Kidney tubule cell (primary cell): ENCODE measurements at regions not wholly inside any gene's neighbourhood (a gene's known extent, or its start where the extent isn't known, plus 50 kb on each side); places are given as distances from the start of the nearest gene placed in this dataset.
"Not testable (repeated sequence)": the region's sequence is repeated elsewhere in the genome, so short reads cannot be mapped to it uniquely, and the experiment has no call there.

Experiments used
- DNase-seq: peaks from one replicate; pipeline ENCODE4 v3.0.0-alpha.2; 2018; ENCODE audit warnings: low spot score

DNA sequence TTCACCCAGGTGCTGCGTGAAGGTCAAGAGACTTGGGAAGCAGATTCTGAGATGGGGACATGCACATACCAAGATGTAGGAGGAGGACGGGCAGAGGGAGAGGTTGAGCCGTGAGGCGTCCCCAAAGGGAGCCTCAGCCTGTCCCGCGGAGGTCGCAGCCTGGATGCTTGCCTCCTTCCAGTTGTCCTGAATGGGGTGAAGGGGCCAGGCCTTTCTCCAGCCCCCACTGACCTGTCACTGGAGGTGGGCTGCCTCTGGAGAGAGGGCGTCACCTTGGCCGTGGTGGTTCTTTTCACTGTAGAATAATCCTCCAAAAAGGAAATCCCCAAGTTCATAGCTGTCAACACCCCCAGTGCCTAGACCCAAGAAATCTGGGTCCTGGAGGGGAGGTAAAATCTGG, 283.0 kb upstream of the VSTM2A start:
- no peak for DNase-seq

- DNase-seq = peak; percentile 97
Measured at GRCh38 chr7:54260941-54261371, 281.2 kb upstream of the VSTM2A start.

- DNase-seq = no peak
Measured at GRCh38 chr7:54278847-54279246, 263.3 kb upstream of the VSTM2A start.

DNA sequence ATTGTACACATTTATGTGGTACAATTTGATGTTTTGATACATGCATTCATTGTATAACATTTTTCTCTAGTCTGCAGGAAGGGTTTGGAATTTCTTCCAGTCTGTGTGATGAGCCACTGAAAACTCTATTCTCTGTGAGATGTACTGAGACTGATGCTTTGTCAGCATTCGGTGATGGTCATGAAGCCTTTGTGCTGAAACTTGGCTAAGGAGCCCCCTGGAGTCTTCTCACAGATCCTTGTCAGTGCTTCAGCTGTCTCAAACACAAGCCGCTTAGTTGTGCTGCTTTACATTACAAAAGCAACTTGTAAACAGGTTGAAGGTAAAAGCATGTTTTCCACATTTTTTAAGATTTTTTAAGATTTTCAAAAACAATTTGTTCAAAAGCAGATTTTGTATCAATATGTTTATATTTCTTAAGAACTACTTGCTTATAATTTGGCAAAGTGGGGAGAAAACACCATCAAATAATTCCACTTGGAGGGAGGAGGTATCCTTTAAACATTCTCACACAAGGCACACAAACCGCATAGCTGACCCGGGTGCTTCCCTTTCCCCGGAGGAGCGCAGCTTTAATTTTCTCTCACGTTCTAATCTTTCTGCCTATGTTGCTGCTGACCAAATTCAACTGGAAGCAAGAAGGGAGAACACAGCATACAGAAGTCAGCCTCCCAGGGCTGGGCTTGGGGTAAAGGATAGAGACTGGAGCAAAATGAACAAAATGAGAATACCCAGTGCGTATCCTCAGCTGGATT, 249.8 kb upstream of the VSTM2A start:
- no peak for DNase-seq

- DNase-seq = no peak
Measured at GRCh38 chr7:54299426-54299825, 242.7 kb upstream of the VSTM2A start.

DNA sequence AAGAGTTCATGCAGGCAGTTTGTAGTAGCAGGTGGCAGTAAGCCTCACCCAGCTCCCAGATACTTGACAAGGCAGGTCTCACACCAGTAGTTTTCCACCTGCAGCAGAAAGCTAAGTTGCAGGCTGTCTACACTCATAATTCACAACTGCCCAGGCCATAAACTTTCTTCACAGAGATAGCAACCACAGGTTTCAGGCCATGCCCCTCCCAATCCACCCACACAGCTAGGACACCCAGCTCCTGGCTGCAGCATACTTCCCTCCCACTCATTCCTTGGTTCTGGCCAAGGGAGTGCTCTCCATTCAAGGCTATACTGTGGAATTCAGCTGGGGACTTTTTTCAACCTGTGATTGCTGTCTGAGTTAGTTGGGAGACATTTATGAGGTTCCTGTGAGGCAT, 226.2 kb upstream of the VSTM2A start:
- DNase-seq = not testable (repeated sequence)

GRCh38 chr7:54326592-54327167, 215.5 kb upstream of the VSTM2A start:
- no peak for DNase-seq

DNA sequence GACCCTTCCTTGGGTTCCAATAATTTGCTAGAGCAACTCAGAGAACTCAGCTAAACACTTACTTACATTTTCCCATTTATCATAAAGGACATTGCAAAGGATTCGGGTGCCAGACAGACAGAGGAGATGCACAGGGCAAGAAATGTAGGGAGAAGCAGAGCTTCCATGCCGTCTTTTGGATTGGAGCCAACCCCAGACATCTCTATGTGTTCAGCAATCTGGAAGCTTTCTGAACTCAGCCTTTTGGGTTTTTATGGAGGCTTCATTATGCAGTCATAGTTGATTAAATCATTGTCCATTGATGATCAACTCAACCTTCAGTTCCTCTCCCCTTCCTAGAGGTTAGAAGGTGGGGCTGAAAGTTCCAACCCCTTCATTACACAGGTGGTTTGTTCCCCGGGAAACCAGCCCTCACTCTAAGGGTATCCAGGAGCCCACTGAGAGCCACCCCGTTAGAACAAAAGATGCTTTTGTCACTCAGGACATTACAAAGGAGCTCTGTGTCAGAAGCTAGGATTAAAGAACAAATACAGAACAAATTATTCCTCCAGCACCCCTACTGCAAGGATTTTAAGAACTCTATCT, 211.9 kb upstream of the VSTM2A start:
- DNase-seq = no peak

DNA sequence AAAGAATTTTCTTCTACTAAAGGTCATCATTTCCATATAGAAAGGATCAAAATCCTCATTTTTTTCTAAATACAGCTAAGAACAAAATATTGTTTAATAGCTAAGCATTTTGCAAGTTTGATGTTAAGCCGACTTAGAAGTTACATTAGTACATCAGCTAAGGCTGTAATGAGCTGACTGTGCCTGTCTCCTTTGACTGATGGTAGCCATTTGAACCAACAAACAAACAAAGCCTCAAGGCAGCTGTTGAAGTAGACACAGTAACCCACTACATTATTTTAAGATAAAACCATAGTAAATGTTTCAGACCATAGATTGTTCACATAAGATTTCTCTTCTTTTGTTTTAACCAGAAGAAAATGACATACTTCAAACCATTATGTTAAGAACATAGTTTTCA, 210.9 kb upstream of the VSTM2A start:
- no peak for DNase-seq

GRCh38 chr7:54332301-54332700, 209.9 kb upstream of the VSTM2A start:
- DNase-seq = no peak

DNA sequence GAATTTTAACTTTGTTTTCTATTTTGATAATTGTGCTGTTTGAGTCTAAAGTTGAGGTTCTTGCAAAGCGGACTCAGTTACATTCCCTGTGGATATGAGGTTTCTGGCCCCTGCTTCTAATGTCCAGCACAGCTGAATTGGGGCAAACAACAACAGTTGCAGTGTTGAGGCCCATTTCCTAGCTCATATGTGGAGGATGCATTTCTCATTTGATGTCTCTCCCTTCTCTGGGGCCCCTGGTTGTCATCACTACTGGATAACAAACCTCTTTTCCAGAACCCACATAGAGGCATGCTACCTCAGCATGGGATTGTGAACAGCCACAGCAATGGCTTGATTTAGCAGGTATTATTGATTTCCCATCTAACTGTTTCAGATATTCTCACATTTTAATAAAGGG, 208.2 kb upstream of the VSTM2A start:
- DNase-seq = no peak

GRCh38 chr7:54336800-54337199, 205.4 kb upstream of the VSTM2A start:
- DNase-seq = no peak

DNA sequence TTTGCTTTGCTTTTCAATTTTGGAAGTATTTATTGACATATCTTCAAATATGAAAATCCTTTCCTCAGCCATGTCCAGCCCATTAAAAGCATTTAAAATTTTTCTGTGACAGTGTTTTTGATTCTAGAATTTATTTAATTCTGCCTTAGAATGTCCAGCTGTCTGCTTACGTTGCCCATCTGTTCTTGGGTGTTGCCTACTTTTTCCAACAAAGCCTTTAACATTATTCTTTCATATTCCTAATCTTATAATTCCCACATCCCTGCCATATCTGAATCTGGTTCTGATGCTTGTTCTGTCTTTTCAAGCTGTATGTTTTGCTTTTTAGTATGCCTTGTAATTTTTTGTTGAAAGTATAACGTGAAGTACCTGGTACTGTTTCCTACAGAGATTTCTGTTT, 204.7 kb upstream of the VSTM2A start:
- DNase-seq = no peak

DNA sequence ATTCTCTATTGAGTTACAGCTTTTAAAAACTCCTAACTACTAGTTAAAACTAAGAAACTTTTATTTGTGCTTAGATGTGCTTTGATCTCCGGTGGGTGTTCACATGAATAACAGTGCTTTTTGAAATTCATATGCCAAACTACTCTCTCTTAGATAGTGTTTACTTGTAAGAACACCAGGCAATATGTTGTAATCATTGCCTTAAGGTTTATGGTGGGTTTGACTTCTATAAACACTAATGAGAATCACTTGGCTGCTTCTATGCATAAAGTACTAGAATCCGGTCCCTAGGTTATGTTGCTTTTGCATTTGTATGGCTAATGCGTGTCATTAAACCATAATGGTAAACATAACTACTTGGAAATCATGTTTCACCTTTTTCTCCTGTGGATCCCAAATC, 203.9 kb upstream of the VSTM2A start:
- DNase-seq = no peak

- DNase-seq = no peak
Measured at GRCh38 chr7:54339073-54339472, 203.1 kb upstream of the VSTM2A start.

DNA sequence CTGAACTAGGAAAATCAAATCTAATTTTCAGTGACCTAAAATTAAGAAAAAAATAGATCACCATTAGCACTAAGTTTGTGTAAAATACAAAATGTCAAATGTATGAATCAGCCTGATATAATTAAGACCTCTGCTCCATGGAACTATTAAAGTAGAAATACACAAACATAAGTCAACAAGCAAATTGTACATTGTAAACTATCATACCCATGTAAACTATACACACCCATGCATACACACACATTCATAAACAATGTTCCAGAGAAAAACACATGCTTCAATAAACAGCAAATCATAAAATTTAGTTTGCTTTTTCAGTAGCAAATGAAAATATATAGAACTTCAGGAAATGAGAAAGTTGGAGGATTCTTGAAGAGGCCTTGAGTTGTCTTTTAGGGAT, 199.7 kb upstream of the VSTM2A start:
- no peak for DNase-seq

- no peak for DNase-seq
Measured at GRCh38 chr7:54343511-54343910, 198.7 kb upstream of the VSTM2A start.

DNA sequence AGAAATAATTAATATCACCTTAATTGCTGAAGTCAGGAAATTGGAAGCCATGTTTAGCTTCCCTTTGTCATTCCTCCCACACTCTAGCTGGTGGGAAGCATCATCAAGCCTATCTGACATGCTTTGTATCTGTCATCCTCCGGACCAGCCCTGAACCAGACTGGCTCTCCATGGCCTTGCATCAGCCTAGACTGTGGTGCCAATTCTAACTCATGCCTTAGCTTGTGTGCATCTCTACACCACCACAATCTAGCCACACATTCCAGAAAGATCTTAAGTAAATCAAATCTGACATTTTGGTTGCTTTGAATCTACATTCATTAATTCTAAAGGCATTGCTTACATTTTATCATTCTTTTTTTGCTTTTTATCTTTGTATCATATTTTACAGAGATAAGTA, 196.4 kb upstream of the VSTM2A start:
- no peak for DNase-seq

- DNase-seq = peak; percentile 85
Measured at GRCh38 chr7:54349229-54349628, 192.9 kb upstream of the VSTM2A start.

DNA sequence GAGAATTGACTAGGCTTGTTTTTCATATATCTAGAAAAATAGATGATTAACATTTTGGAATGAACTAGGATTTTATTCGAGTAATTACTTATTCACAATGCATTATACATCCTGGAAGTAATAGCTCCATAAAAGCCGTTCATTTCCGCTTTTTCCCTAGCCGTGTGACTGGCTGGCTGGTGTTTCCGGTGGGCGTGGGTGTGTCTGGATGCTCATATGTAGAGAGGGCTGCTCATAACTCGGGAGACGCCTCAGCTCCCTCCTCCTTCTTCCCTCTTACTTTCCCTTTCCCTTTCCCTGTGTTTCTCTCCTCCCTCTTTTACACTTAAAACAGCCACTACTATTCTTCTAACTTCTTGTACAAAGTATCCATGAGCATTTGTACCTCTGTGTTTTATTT, 187.7 kb upstream of the VSTM2A start:
- peak; percentile 3 for DNase-seq

- no peak for DNase-seq
Measured at GRCh38 chr7:54355842-54356241, 186.3 kb upstream of the VSTM2A start.

DNA sequence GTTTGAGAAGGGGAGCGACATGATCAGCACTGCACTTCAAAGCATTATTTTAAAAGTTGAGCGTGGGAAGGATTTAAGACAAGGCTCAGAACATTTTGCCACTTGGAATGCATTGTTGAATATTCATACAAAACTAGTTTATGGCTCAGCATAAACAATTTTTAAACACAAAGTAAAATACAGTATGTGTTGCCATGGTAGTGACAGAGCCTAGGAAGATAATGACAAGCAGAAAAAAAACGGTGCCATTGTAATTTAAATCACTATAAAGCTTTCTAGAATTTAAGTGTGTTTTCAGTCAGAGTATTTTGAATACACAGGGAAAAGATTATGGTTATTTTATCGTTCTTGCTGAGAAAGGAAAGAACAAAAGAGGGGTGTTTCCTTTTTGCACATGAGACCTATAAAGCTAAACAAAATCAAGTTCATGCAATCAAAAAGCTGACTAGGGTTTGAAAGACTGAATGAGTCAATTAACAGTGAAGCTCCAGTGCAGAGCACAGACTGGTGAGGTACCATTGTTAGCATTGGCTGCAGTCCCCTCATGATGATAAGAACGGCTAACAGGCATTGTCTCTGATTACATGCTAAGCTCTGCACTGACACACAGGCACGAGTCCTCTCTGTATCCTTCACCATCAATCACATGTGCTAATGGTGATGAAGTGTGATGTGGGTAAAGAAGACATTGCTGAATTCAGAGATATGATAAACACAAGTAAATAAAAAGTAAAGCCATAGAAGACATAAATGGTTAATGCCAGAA, 181.9 kb upstream of the VSTM2A start:
- DNase-seq = no peak

- DNase-seq = no peak
Measured at GRCh38 chr7:54390565-54390964, 151.6 kb upstream of the VSTM2A start.
